ENCODE measurements at regions not wholly inside any gene's neighbourhood (a gene's known extent, or its start where the extent isn't known, plus 50 kb on each side); places are given as distances from the start of the nearest gene placed in this dataset.

DNA sequence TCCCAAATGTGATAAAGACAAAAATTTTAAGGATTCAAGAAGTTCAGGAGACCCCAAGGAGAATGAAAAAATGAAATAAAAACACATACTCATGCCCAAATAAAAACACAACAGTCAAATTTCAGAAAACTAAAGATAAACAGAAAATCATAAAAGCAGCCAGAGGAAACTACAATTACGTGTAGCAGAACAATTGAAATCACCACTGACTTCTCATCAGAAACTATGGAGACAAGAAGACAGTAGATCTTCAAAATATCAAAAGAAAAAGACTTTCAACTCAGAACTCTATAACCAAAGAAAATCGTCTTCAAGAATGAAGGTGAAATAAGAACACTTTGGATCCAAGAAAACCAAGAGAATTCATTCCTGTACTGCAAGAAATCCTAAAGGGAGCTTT is 54.9 kb downstream of the DIO3 start:
- Histone ChIP-seq H3K9me3 (ENCODE audit: control insufficient read depth, insufficient read depth, low read length) (no peaks in the 10 kb centered on the region), H3K27ac (ENCODE audit: low read depth, low read length) (no peak overlapping the region), H3K27me3 (ENCODE audit: control insufficient read depth, insufficient read depth, low read length) (peaks cover 3% of the 10 kb centered on the region), H3K4me3 (ENCODE audit: low read depth, low read length) (no peak overlapping the region)
- CTCF ChIA-PET = interaction anchor here (0.6 to 1.0 kb wide), 2 partner anchors 12 to 1918 kb away, joined by 3 to 4 read pairs; no protein-coding TSS in a partner anchor
- POLR2A ChIA-PET = no interaction called here
- DNase-seq (ENCODE audit: low read depth, low spot score) = no peak
- TF ChIP-seq, protein P1, sequence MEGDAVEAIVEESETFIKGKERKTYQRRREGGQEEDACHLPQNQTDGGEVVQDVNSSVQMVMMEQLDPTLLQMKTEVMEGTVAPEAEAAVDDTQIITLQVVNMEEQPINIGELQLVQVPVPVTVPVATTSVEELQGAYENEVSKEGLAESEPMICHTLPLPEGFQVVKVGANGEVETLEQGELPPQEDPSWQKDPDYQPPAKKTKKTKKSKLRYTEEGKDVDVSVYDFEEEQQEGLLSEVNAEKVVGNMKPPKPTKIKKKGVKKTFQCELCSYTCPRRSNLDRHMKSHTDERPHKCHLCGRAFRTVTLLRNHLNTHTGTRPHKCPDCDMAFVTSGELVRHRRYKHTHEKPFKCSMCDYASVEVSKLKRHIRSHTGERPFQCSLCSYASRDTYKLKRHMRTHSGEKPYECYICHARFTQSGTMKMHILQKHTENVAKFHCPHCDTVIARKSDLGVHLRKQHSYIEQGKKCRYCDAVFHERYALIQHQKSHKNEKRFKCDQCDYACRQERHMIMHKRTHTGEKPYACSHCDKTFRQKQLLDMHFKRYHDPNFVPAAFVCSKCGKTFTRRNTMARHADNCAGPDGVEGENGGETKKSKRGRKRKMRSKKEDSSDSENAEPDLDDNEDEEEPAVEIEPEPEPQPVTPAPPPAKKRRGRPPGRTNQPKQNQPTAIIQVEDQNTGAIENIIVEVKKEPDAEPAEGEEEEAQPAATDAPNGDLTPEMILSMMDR (IDR thresholded peaks at IDR 0.05; ENCODE audit: low read depth, low read length) = no peak

DNA sequence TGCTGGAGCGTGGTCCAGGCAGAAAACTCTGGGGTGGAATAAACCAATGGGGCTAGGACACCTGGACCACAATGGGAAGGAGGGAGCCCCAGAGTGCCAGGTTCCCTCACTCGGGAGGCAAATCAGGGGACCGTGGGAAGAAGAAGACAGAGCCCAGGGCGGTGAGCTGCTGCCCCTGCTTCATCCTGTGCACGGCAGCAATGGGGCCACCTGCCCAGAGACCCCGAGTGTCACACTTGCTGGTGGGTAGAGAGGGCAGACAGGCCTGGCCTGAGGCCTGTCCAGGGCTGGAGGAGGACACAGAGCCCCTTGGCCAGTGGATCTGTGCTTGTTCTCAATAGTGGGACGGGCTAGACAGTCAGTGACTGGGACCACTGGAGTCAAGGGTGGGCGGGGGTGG is 58.2 kb downstream of the DIO3 start:
- Histone ChIP-seq H3K4me3 (ENCODE audit: low read depth, low read length) (no peak overlapping the region), H3K9me3 (ENCODE audit: control insufficient read depth, insufficient read depth, low read length) (no peaks in the 10 kb centered on the region), H3K27ac (ENCODE audit: low read depth, low read length) (no peak overlapping the region), H3K27me3 (ENCODE audit: control insufficient read depth, insufficient read depth, low read length) (peaks cover 6% of the 10 kb centered on the region)
- ChIA-PET CTCF (no interaction called here), POLR2A (no interaction called here)
- TF ChIP-seq, protein P1 (IDR thresholded peaks at IDR 0.05; ENCODE audit: low read depth, low read length) = no peak
- DNase-seq (ENCODE audit: low read depth, low spot score) = no peak

DNA sequence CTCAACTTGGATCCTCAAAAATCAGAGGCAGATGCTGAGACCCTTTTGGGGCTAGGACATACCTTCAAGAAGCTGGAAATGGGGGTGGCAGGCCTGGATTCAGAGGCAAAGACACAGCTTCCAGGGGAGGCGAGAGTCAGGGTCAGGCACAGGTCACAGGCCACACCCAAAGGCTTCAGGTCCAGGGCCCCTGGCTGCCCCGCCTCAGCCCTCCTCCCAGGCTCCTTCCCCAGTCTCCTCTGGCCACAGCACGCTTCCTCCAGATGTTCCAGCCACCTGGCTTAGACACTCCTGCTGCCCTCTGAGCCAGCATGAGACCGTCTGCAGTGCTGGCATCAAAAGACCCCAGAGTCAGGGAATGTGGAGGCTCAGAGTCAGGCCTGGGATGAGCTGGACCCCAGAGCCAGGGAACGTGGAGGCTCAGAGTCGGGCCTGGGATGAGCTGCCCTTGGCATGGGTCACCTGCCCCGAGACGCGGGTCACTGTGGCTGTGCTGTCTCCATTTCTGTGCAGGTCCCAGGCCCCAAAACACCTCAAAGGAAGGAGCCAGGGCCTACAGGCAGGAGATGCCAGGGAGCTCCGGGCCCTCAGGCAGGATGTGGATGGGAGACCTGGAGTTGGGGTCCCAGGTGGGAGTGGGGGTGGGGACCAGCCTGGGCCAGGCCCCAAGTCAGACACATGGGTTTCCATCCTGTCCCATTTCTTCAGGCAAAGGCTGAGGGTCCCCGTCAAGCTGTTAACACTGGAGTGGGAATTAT is 58.9 kb downstream of the DIO3 start:
- ChIA-PET CTCF (no interaction called here), POLR2A (no interaction called here)
- TF ChIP-seq, protein P1 (IDR thresholded peaks at IDR 0.05; ENCODE audit: low read depth, low read length) = no peak
- peaks cover 6% of the 10 kb centered on the region for H3K27me3 ChIP-seq (ENCODE audit: control insufficient read depth, insufficient read depth, low read length)
- no peak overlapping the region for H3K27ac ChIP-seq (ENCODE audit: low read depth, low read length)
- H3K9me3 ChIP-seq (ENCODE audit: control insufficient read depth, insufficient read depth, low read length) = no peaks in the 10 kb centered on the region
- H3K4me3 ChIP-seq (ENCODE audit: low read depth, low read length) = no peak overlapping the region
- no peak for DNase-seq (ENCODE audit: low read depth, low spot score)

DNA sequence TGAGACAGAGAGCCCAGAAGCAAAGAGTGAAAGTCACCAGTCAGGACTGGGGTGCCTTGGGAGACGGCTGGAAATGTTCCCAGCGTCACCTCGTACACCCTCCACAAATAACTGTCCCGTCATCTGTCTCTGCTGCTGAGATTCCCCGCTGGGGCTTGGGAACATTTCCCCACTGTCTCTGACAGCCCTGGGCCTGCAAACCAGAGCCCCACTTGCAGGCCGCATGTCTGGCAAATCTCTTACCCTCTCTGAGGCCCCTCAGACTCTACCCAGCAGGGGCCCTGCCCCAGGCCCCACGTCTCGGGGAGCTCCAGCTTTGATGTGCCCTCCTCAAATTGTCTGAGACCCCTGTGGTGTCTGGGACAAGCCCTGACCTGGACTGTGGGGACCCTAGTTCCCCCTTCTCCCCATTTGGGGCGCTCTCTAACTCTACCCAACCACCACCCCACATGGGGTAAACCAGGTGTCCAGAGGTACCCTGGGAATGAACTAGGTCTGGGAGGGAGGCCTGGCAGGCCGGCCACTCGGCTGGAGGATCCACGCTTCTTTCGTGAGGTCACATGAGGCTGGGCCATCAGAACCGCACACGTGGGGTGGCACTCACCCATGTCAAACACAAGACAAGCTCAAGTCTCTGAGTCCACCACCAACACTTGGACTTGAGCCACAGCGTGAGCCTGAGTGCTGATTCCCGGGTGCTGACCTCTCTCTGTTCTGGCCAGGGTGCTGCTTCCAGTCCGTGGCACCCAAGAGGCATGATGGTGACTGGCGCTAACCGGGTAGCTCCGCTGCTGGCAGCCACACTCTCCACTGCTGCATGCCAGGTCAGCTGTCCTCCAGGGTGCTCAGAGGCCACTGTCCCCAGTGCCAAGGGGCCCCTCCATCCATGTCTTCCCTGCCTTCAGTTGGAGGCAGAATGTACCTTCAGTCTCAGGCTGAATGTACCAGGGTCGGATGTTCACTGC is 59.8 kb downstream of the DIO3 start:
- Histone ChIP-seq H3K9me3 (ENCODE audit: control insufficient read depth, insufficient read depth, low read length) (no peaks in the 10 kb centered on the region), H3K27me3 (ENCODE audit: control insufficient read depth, insufficient read depth, low read length) (peaks cover 6% of the 10 kb centered on the region), H3K4me3 (ENCODE audit: low read depth, low read length) (no peak overlapping the region), H3K27ac (ENCODE audit: low read depth, low read length) (no peak overlapping the region)
- no peak for DNase-seq (ENCODE audit: low read depth, low spot score)
- TF ChIP-seq, protein P1 (IDR thresholded peaks at IDR 0.05; ENCODE audit: low read depth, low read length) = no peak
- CTCF ChIA-PET = no interaction called here
- POLR2A ChIA-PET = interaction anchor here (0.6 kb wide), 1 partner anchor 679 kb away, joined by 8 read pairs; no protein-coding TSS in a partner anchor
